ENCODE measurements at regions not wholly inside any gene's neighbourhood (a gene's known extent, or its start where the extent isn't known, plus 50 kb on each side); places are given as distances from the start of the nearest gene placed in this dataset.

DNA sequence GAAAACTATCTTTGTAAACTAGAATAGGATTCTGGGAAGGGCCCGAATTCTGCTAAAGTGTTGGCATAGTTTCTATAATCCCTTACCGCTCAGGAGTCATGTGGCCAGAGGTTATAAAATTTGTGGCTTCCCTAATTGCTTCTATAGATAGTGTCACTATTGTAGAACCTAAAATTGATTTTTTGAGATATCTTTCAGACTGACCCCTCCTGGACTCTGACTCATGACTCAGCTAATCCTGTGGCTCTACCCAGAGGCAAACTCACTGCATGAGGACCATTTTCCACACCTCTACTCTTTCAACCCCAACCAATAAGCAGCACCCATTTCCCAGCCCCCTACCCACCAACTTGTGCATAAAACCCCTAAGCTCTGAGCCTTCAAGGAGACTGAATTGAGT, 61.8 kb upstream of the PRSS23 start:
- TF ChIP-seq YY1 (IDR thresholded peaks at IDR 0.05; ENCODE audit: insufficient read depth, insufficient read length): no peak
- no peak for TF ChIP-seq ZNF274 (IDR thresholded peaks at IDR 0.05; ENCODE audit: low read depth, low read length)

All from NT2/D1 (cell line).